GM23338 (cell line): ENCODE measurements at regions not wholly inside any gene's neighbourhood (a gene's known extent, or its start where the extent isn't known, plus 50 kb on each side); places are given as distances from the start of the nearest gene placed in this dataset.

Experiments
- ATAC-seq: fragments of 200-7000 bp; cut with Tn5 transposase; 3 replicates; pipeline ENCODE4 v1.9.1; 2020
- DNase-seq: peaks from one replicate; pipeline ENCODE4 v3.0.0-alpha.2; 2015; ENCODE audit warnings: low spot score
- H2AFZ ChIP-seq: fragments of 200-600 bp; sonication (generic); 2 replicates; pipeline ENCODE4 v1.8.0; 2016; ENCODE audit warnings: antibody characterized with exemption, mild to moderate bottlenecking, moderate library complexity
- H3F3A ChIP-seq: fragments of 200-600 bp; sonication (generic); replicated peaks from 2 replicates; pipeline ENCODE4 v1.8.0; 2017; ENCODE audit warnings: antibody characterized with exemption, mixed run types, low read depth
- H3K27ac ChIP-seq: fragments of 200-600 bp; sonication (generic); 2 replicates; pipeline ENCODE4 v1.6.1; 2016; ENCODE audit warnings: low read depth
- H3K27me3 ChIP-seq: fragments of 200-600 bp; sonication (generic); 2 replicates; pipeline ENCODE4 v1.8.0; 2016; ENCODE audit warnings: mild to moderate bottlenecking, mixed run types, moderate library complexity; ENCODE audit not compliant: insufficient read depth
- H3K36me3 ChIP-seq: fragments of 200-600 bp; sonication (generic); 2 replicates; pipeline ENCODE4 v1.8.0; 2016; ENCODE audit warnings: mild to moderate bottlenecking; ENCODE audit not compliant: insufficient read depth
- H3K4me1 ChIP-seq: fragments of 200-600 bp; sonication (generic); 2 replicates; pipeline ENCODE4 v1.8.0; 2016; ENCODE audit warnings: mild to moderate bottlenecking, moderate library complexity; ENCODE audit not compliant: insufficient read depth
- H3K4me2 ChIP-seq: fragments of 200-600 bp; sonication (generic); 2 replicates; pipeline ENCODE4 v1.7.1; 2017; ENCODE audit warnings: mixed run types
- H3K4me3 ChIP-seq: fragments of 200-600 bp; sonication (generic); 2 replicates; pipeline ENCODE4 v1.6.1; 2016; ENCODE audit warnings: mixed run types
- H3K79me2 ChIP-seq: fragments of 200-600 bp; sonication (generic); replicated peaks from 2 replicates; pipeline ENCODE4 v1.8.0; 2017; ENCODE audit warnings: mild to moderate bottlenecking; ENCODE audit not compliant: insufficient read depth
- H3K9me2 ChIP-seq: fragments of 200-600 bp; sonication (generic); 2 replicates; pipeline ENCODE4 v1.8.0; 2017; ENCODE audit not compliant: insufficient read depth
- H4K20me1 ChIP-seq: fragments of 200-600 bp; sonication (generic); replicated peaks from 2 replicates; pipeline ENCODE4 v1.8.0; 2017; ENCODE audit warnings: mild to moderate bottlenecking; ENCODE audit not compliant: insufficient read depth
- H3K27ac Mint-ChIP-seq: 2 replicates; pipeline ENCODE4 v1.8.0; 2020; ENCODE audit warnings: inconsistent platforms, mild to moderate bottlenecking, moderate library complexity, mixed read lengths
- H3K27me3 Mint-ChIP-seq: 3 replicates; pipeline ENCODE4 v1.8.0; 2022; ENCODE audit warnings: low read depth, mild to moderate bottlenecking, moderate library complexity, mixed read lengths, inconsistent platforms; ENCODE audit not compliant: insufficient read depth, poor library complexity
- H3K36me3 Mint-ChIP-seq: 3 replicates; pipeline ENCODE4 v1.8.0; 2021; ENCODE audit warnings: low read depth, mild to moderate bottlenecking, inconsistent platforms, moderate library complexity, mixed read lengths
- H3K4me1 Mint-ChIP-seq: 3 replicates; pipeline ENCODE4 v1.8.0; 2020; ENCODE audit warnings: mild to moderate bottlenecking, inconsistent platforms, mixed read lengths
- H3K4me3 Mint-ChIP-seq: 3 replicates; pipeline ENCODE4 v1.8.0; 2021; ENCODE audit warnings: moderate library complexity, mild to moderate bottlenecking, inconsistent platforms, mixed read lengths
- H3K9me3 Mint-ChIP-seq: 3 replicates; pipeline ENCODE4 v1.8.0; 2020; ENCODE audit warnings: moderate library complexity, mild to moderate bottlenecking, inconsistent platforms, mixed read lengths
- CREB1 ChIP-seq: fragments of 250-450 bp; sonication (Bioruptor Pico); IDR thresholded peaks from 2 replicates; pipeline ENCODE4 v1.5.0; 2020; ENCODE audit warnings: low read depth, mild to moderate bottlenecking, moderate library complexity
- EZH2 ChIP-seq: fragments of 200-600 bp; sonication (generic); IDR thresholded peaks from one replicate; pipeline ENCODE4 v1.8.0; 2017; ENCODE audit warnings: antibody characterized with exemption, mild to moderate bottlenecking, low read depth; ENCODE audit not compliant: unreplicated experiment
- EZH2phosphoT487 ChIP-seq: fragments of 200-600 bp; sonication (generic); IDR thresholded peaks from one replicate; pipeline ENCODE4 v1.8.1; 2018; ENCODE audit warnings: antibody characterized with exemption; ENCODE audit not compliant: unreplicated experiment
- JUNB ChIP-seq: IDR thresholded peaks from one replicate; pipeline ENCODE4 v1.6.1; 2016; ENCODE audit warnings: antibody characterized with exemption; ENCODE audit not compliant: unreplicated experiment
- POLR2AphosphoS5 ChIP-seq: IDR thresholded peaks from 2 replicates; pipeline ENCODE4 v1.6.1; 2016; ENCODE audit warnings: antibody characterized with exemption, low read depth
- STAT1 ChIP-seq: IDR thresholded peaks from one replicate; pipeline ENCODE4 v1.6.1; 2016; ENCODE audit warnings: antibody characterized with exemption; ENCODE audit not compliant: unreplicated experiment
- ZNF114 ChIP-seq: fragments of 250-450 bp; sonication (Bioruptor Pico); IDR thresholded peaks from 2 replicates; pipeline ENCODE4 v1.5.0; 2020; ENCODE audit warnings: mild to moderate bottlenecking, moderate library complexity
- ZNF331 ChIP-seq: fragments of 250-450 bp; sonication (Bioruptor Pico); IDR thresholded peaks from 2 replicates; pipeline ENCODE4 v1.5.0; 2020; ENCODE audit warnings: low read depth, mild to moderate bottlenecking, moderate library complexity
- TF ChIP-seq, protein P1 (sequence below), 2 experiments: fragments of 200-600 bp in 1 of 2; sonication (generic) in 1 of 2; conservative IDR thresholded peaks; 2 replicates each; pipeline versions ENCODE4 v1.5.1 to v1.6.1; 2016 to 2017; ENCODE audit warnings: antibody characterized with exemption in 2 of 2, low read depth in 2 of 2, mild to moderate bottlenecking in 2 of 2, moderate library complexity in 1 of 2
- TF ChIP-seq, protein P2 (sequence below): IDR thresholded peaks from 2 replicates; pipeline ENCODE4 v1.6.1; 2016; ENCODE audit warnings: antibody characterized with exemption

DNA sequence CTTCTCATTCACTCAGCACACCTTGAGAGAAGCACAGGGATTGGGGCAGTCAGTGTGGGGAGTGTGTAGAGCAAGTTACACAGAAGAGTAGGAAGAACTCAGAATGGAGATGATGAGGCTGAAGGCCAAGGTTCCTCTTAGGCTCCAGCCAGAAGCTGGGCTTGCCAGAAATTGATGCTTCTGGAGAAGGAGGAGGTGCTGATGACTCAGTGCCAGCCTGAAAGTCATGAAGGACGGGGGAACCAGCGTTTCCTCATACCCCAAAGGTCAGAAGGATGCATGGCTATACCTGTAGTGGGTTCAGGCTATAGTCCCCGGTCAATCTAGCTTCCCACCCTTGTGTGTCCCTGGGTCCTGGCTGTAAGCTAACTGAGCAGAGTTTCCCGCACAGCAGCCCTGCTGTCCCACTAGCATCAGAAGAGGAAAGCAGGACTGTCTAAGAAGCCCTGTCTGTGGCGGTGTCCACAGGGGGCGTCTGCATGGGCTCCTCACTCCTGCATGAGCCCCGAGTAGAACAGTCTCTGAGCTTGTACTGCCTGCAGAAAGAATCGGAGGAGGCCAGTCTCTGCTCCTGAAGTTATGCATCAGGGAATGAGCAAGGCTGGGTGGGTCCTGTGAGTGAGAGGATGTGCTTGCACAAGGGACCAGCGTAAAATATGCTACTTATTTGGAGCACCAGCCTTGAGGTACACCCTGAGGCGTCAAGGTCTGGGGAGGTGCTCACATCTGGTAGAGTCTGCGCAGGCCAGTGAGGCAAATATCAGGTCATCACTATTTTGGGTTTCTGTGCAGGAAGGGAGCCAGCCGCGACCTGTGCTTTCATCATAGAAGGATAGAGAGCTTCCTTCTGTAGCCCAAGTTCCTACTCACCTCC is 148.5 kb downstream of the MRPL14 start:
- DNase-seq (no peak), ATAC-seq (peak; percentile 39; the same call in 1 of the 3 replicates)
- Histone ChIP-seq H3K4me3 (no peak overlapping the region), H3K9me2 (no peaks in the 10 kb centered on the region), H3K79me2 (no peaks in the 10 kb centered on the region), H4K20me1 (no peaks in the 10 kb centered on the region), H3K4me2 (no peak overlapping the region), H3K27ac (no peak overlapping the region), H3K36me3 (no peaks in the 10 kb centered on the region), H3K27me3 (no peaks in the 10 kb centered on the region), H3K4me1 (no peaks in the 10 kb centered on the region), H2AFZ (no peak overlapping the region), H3F3A (no peaks in the 10 kb centered on the region)
- Mint-ChIP-seq H3K36me3 (no peaks in the 10 kb centered on the region), H3K27me3 (peaks cover 6% of the 10 kb centered on the region), H3K27ac (no peak overlapping the region), H3K9me3 (no peaks in the 10 kb centered on the region), H3K4me3 (no peak overlapping the region), H3K4me1 (no peaks in the 10 kb centered on the region)
- TF ChIP-seq ZNF114 (CRISPR knock-in tag) (no peak), ZNF331 (no peak), STAT1 (no peak), POLR2AphosphoS5 (no peak)
- TF ChIP-seq, protein P1, sequence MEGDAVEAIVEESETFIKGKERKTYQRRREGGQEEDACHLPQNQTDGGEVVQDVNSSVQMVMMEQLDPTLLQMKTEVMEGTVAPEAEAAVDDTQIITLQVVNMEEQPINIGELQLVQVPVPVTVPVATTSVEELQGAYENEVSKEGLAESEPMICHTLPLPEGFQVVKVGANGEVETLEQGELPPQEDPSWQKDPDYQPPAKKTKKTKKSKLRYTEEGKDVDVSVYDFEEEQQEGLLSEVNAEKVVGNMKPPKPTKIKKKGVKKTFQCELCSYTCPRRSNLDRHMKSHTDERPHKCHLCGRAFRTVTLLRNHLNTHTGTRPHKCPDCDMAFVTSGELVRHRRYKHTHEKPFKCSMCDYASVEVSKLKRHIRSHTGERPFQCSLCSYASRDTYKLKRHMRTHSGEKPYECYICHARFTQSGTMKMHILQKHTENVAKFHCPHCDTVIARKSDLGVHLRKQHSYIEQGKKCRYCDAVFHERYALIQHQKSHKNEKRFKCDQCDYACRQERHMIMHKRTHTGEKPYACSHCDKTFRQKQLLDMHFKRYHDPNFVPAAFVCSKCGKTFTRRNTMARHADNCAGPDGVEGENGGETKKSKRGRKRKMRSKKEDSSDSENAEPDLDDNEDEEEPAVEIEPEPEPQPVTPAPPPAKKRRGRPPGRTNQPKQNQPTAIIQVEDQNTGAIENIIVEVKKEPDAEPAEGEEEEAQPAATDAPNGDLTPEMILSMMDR (conservative IDR thresholded peaks at IDR 0.05; ENCODE audit: low read depth in 2 of 2), result no peak

DNA sequence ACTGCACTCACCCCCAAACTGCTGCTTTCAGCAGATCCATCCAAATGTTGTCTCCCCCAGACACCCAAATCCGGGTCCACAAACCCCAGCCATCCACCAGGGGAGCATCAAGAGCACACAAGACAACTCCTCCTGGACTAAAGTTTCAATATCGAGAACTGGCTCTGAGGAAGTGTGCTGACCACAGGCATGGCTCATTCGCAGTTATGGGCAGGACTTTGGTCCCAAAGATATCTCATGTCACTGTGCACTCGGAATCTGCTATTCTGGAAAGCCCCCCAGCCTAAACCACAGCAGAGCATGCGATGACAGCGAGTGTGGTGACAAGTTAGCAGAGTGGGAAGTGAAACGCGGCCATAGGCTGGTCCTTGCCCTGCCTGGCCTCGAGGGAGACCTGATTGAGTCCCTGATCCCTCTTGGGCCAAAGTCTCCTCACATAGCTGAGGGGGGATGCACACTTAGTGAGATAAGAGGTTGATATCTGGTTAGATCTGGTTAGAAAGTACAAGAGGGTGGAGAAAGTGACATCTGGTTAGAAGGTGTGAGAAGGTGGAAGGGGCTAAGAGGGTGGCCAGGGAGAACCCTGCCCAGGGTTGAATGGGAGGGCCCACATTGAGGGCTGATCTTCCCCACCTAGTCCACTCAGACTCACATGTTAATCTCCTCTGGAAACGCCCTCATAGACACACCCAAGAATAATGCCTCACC is 149.7 kb downstream of the MRPL14 start:
- no peaks in the 10 kb centered on the region for H3K36me3 ChIP-seq
- no peak for DNase-seq
- TF ChIP-seq ZNF331 (no peak), JUNB (no peak), EZH2 (no peak), EZH2phosphoT487 (no peak), CREB1 (CRISPR knock-in tag) (no peak), ZNF114 (CRISPR knock-in tag) (no peak)
- TF ChIP-seq, protein P2, sequence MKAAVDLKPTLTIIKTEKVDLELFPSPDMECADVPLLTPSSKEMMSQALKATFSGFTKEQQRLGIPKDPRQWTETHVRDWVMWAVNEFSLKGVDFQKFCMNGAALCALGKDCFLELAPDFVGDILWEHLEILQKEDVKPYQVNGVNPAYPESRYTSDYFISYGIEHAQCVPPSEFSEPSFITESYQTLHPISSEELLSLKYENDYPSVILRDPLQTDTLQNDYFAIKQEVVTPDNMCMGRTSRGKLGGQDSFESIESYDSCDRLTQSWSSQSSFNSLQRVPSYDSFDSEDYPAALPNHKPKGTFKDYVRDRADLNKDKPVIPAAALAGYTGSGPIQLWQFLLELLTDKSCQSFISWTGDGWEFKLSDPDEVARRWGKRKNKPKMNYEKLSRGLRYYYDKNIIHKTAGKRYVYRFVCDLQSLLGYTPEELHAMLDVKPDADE, result no peak
- TF ChIP-seq, protein P1 (conservative IDR thresholded peaks at IDR 0.05; ENCODE audit: low read depth in 2 of 2), result no peak

More for the DNA sequence above, 149.7 kb downstream of the MRPL14 start:
- H3K27me3 Mint-ChIP-seq, result peaks cover 8% of the 10 kb centered on the region
- Histone ChIP-seq H3K9me2 (no peaks in the 10 kb centered on the region), H3K4me1 (no peaks in the 10 kb centered on the region), H3F3A (no peaks in the 10 kb centered on the region), H3K4me3 (no peak overlapping the region), H4K20me1 (no peaks in the 10 kb centered on the region), H3K27me3 (no peaks in the 10 kb centered on the region), H3K4me2 (no peak overlapping the region), H3K27ac (no peak overlapping the region), H2AFZ (no peak overlapping the region), H3K79me2 (no peaks in the 10 kb centered on the region)
- no peak for ATAC-seq
- no peak overlapping the region for H3K4me3 Mint-ChIP-seq
- H3K9me3 Mint-ChIP-seq, result no peaks in the 10 kb centered on the region
- no peaks in the 10 kb centered on the region for H3K4me1 Mint-ChIP-seq
- no peaks in the 10 kb centered on the region for H3K36me3 Mint-ChIP-seq
- H3K27ac Mint-ChIP-seq, result no peak overlapping the region
